Inferior parietal cortex (tissue), 1 donor: ENCODE measurements at regions not wholly inside any gene's neighbourhood (a gene's known extent, or its start where the extent isn't known, plus 50 kb on each side); places are given as distances from the start of the nearest gene placed in this dataset.

Experiments
- DNase-seq: peaks from one replicate; pipeline ENCODE4 v3.0.0-alpha.2; 2016; ENCODE audit errors: extremely low spot score

GRCh38 chr2:19809206-19809605 lies 92.6 kb downstream of the TTC32 start:
- no peak for DNase-seq

GRCh38 chr2:19807866-19808265 lies 93.9 kb downstream of the TTC32 start:
- no peak for DNase-seq

GRCh38 chr2:19807346-19807745 lies 94.4 kb downstream of the TTC32 start:
- DNase-seq = no peak

- no peak for DNase-seq
Observed at GRCh38 chr2:19806591-19806990, 95.2 kb downstream of the TTC32 start.

GRCh38 chr2:19806131-19806530 lies 95.7 kb downstream of the TTC32 start:
- no peak for DNase-seq

GRCh38 chr2:19805266-19805665 lies 96.5 kb downstream of the TTC32 start:
- DNase-seq = no peak

- DNase-seq = no peak
Observed at GRCh38 chr2:19804639-19805260, 97.0 kb downstream of the TTC32 start.

- DNase-seq = no peak
Observed at GRCh38 chr2:19802086-19802841, 99.5 kb downstream of the TTC32 start.

- DNase-seq = no peak
Observed at GRCh38 chr2:19801367-19802080, 100.3 kb downstream of the TTC32 start.

GRCh38 chr2:19800796-19801195 lies 101.0 kb downstream of the TTC32 start:
- DNase-seq = no peak

GRCh38 chr2:19799881-19800780 lies 101.7 kb downstream of the TTC32 start:
- no peak for DNase-seq

GRCh38 chr2:19797871-19798270 lies 103.9 kb downstream of the TTC32 start:
- no peak for DNase-seq

GRCh38 chr2:19797243-19797810 lies 104.5 kb downstream of the TTC32 start:
- DNase-seq = no peak

GRCh38 chr2:19796035-19796695 lies 105.6 kb downstream of the TTC32 start:
- DNase-seq = peak; percentile 27

- DNase-seq = no peak
Observed at GRCh38 chr2:19793132-19793750, 108.5 kb downstream of the TTC32 start.

- no peak for DNase-seq
Observed at GRCh38 chr2:19790291-19790690, 111.5 kb downstream of the TTC32 start.

GRCh38 chr2:19787134-19787533 lies 114.6 kb downstream of the TTC32 start:
- no peak for DNase-seq

- peak; percentile 39 for DNase-seq
Observed at GRCh38 chr2:19786408-19787058, 115.2 kb downstream of the TTC32 start.

GRCh38 chr2:19785867-19786266 lies 115.9 kb downstream of the TTC32 start:
- no peak for DNase-seq

- no peak for DNase-seq
Observed at GRCh38 chr2:19785447-19785846, 116.3 kb downstream of the TTC32 start.
